ENCODE measurements at regions not wholly inside any gene's neighbourhood (a gene's known extent, or its start where the extent isn't known, plus 50 kb on each side); places are given as distances from the start of the nearest gene placed in this dataset.
A peak's percentile ranks its signal among the peaks of the same experiment; 100 is the strongest.
"Not testable (repeated sequence)": the region's sequence is repeated elsewhere in the genome, so short reads cannot be mapped to it uniquely, and the experiment has no call there.

GRCh38 chr4:148565801-148566200 is 123.6 kb upstream of the NR3C2 start:
- DNase-seq (ENCODE audit: low read depth, low spot score): no peak

- DNase-seq (ENCODE audit: low read depth, low spot score): no peak
Observed at GRCh38 chr4:148563684-148564083, 121.5 kb upstream of the NR3C2 start.

GRCh38 chr4:148561467-148561866 is 119.3 kb upstream of the NR3C2 start:
- no peak for DNase-seq (ENCODE audit: low read depth, low spot score)

GRCh38 chr4:148557793-148558192 is 115.6 kb upstream of the NR3C2 start:
- no peak for DNase-seq (ENCODE audit: low read depth, low spot score)

GRCh38 chr4:148550788-148551187 is 108.6 kb upstream of the NR3C2 start:
- DNase-seq (ENCODE audit: low read depth, low spot score): no peak

- no peak for DNase-seq (ENCODE audit: low read depth, low spot score)
Observed at GRCh38 chr4:148542922-148543623, 100.9 kb upstream of the NR3C2 start.

GRCh38 chr4:148540622-148541326 is 98.6 kb upstream of the NR3C2 start:
- DNase-seq (ENCODE audit: low read depth, low spot score): no peak

GRCh38 chr4:148539387-148539786 is 97.2 kb upstream of the NR3C2 start:
- DNase-seq (ENCODE audit: low read depth, low spot score): no peak

GRCh38 chr4:148533851-148534250 is 91.6 kb upstream of the NR3C2 start:
- DNase-seq (ENCODE audit: low read depth, low spot score): not testable (repeated sequence)

GRCh38 chr4:148530114-148530513 is 87.9 kb upstream of the NR3C2 start:
- no peak for DNase-seq (ENCODE audit: low read depth, low spot score)

GRCh38 chr4:148527571-148527970 is 85.4 kb upstream of the NR3C2 start:
- DNase-seq (ENCODE audit: low read depth, low spot score): no peak

- DNase-seq (ENCODE audit: low read depth, low spot score): no peak
Observed at GRCh38 chr4:148522995-148523394, 80.8 kb upstream of the NR3C2 start.

GRCh38 chr4:148515248-148515647 is 73.0 kb upstream of the NR3C2 start:
- peak; percentile 94 for DNase-seq (ENCODE audit: low read depth, low spot score)

- peak; percentile 5 for DNase-seq (ENCODE audit: low read depth, low spot score)
Observed at GRCh38 chr4:148514581-148514980, 72.4 kb upstream of the NR3C2 start.

GRCh38 chr4:148514041-148514440 is 71.8 kb upstream of the NR3C2 start:
- peak; percentile 2 for DNase-seq (ENCODE audit: low read depth, low spot score)

- DNase-seq (ENCODE audit: low read depth, low spot score): no peak
Observed at GRCh38 chr4:148510211-148510610, 68.0 kb upstream of the NR3C2 start.

GRCh38 chr4:148503681-148504080 is 61.5 kb upstream of the NR3C2 start:
- no peak for DNase-seq (ENCODE audit: low read depth, low spot score)

GRCh38 chr4:148497258-148497657 is 55.0 kb upstream of the NR3C2 start:
- no peak for DNase-seq (ENCODE audit: low read depth, low spot score)

- DNase-seq (ENCODE audit: low read depth, low spot score): no peak
Observed at GRCh38 chr4:148495463-148495862, 53.2 kb upstream of the NR3C2 start.

Data from pulmonary artery endothelial cell (primary cell).